WTC11 (cell line): ENCODE measurements at regions not wholly inside any gene's neighbourhood (a gene's known extent, or its start where the extent isn't known, plus 50 kb on each side); places are given as distances from the start of the nearest gene placed in this dataset.

Experiments used
- ATAC-seq: fragments of 200-7000 bp; cut with Tn5 transposase; 2 replicates; pipeline ENCODE4 v1.10.0; 2021; ENCODE audit warnings: mild to moderate bottlenecking, moderate library complexity
- CTCF ChIA-PET: fragments of 300-600 bp; sonication (Branson Sonifier 250); formaldehyde crosslinking; loops from one replicate; lab custom pipeline; 2021; ENCODE audit warnings: antibody characterized with exemption; lab: Charles Lee
- POLR2A ChIA-PET: fragments of 350-600 bp; sonication (Branson Sonifier 250); formaldehyde crosslinking; loops from one replicate; lab custom pipeline; 2021; ENCODE audit warnings: antibody characterized with exemption; lab: Charles Lee
- DNase-seq: peaks from one replicate; pipeline ENCODE4 v3.0.0; 2021; ENCODE audit warnings: low spot score
- H3K27ac Mint-ChIP-seq: 2 replicates; pipeline ENCODE4 v1.8.0; 2021; ENCODE audit warnings: mixed read lengths
- H3K27me3 Mint-ChIP-seq: 2 replicates; pipeline ENCODE4 v1.8.0; 2021; ENCODE audit warnings: low read depth, mild to moderate bottlenecking, moderate library complexity, mixed read lengths
- H3K36me3 Mint-ChIP-seq: 2 replicates; pipeline ENCODE4 v1.8.0; 2021; ENCODE audit warnings: mixed read lengths
- H3K4me1 Mint-ChIP-seq: 2 replicates; pipeline ENCODE4 v1.8.0; 2022; ENCODE audit warnings: mixed read lengths
- H3K4me3 Mint-ChIP-seq: 2 replicates; pipeline ENCODE4 v1.8.0; 2021; ENCODE audit warnings: mild to moderate bottlenecking, moderate library complexity, mixed read lengths
- H3K9me3 Mint-ChIP-seq: 2 replicates; pipeline ENCODE4 v1.8.0; 2021; ENCODE audit warnings: mixed read lengths
- AFF4 ChIP-seq: sonication (generic); formaldehyde crosslinking; IDR thresholded peaks from 2 replicates; pipeline ENCODE4 v1.8.1; 2023; ENCODE audit warnings: mild to moderate bottlenecking, missing genetic modification reagents, borderline replicate concordance
- ATF2 ChIP-seq: sonication (generic); formaldehyde crosslinking; IDR thresholded peaks from 2 replicates; pipeline ENCODE4 v1.8.1; 2022; ENCODE audit warnings: low read depth, missing genetic modification reagents, borderline replicate concordance
- CBFB ChIP-seq: sonication (generic); formaldehyde crosslinking; IDR thresholded peaks from 2 replicates; pipeline ENCODE4 v1.8.1; 2022; ENCODE audit warnings: mild to moderate bottlenecking, low read depth, missing genetic modification reagents
- FOXP1 ChIP-seq: sonication (generic); formaldehyde crosslinking; IDR thresholded peaks from 2 replicates; pipeline ENCODE4 v1.8.0; 2022; ENCODE audit warnings: missing genetic modification reagents, mild to moderate bottlenecking, moderate library complexity, borderline replicate concordance
- FOXP4 ChIP-seq: sonication (generic); formaldehyde crosslinking; IDR thresholded peaks from 2 replicates; pipeline ENCODE4 v1.8.0; 2022; ENCODE audit warnings: mild to moderate bottlenecking, missing genetic modification reagents
- IRF2 ChIP-seq: sonication (generic); formaldehyde crosslinking; IDR thresholded peaks from 2 replicates; pipeline ENCODE4 v1.8.0; 2022; ENCODE audit warnings: low read depth, missing genetic modification reagents, borderline replicate concordance
- JUN ChIP-seq: sonication (generic); formaldehyde crosslinking; IDR thresholded peaks from 2 replicates; pipeline ENCODE4 v1.8.0; 2023; ENCODE audit warnings: mild to moderate bottlenecking, missing genetic modification reagents
- MLX ChIP-seq: sonication (generic); formaldehyde crosslinking; IDR thresholded peaks from 2 replicates; pipeline ENCODE4 v1.8.1; 2023; ENCODE audit warnings: mild to moderate bottlenecking, missing genetic modification reagents, moderate library complexity
- MYBL2 ChIP-seq: sonication (generic); formaldehyde crosslinking; IDR thresholded peaks from 2 replicates; pipeline ENCODE4 v1.8.1; 2023; ENCODE audit warnings: mild to moderate bottlenecking, moderate library complexity, missing genetic modification reagents
- NFATC4 ChIP-seq: fragments of 250-450 bp; sonication (Bioruptor Pico); IDR thresholded peaks from 2 replicates; pipeline ENCODE4 v1.9.0; 2021; ENCODE audit warnings: mild to moderate bottlenecking
- OVOL2 ChIP-seq: fragments of 250-450 bp; sonication (Bioruptor Pico); IDR thresholded peaks from 2 replicates; pipeline ENCODE4 v1.9.0; 2021; ENCODE audit warnings: mild to moderate bottlenecking, borderline replicate concordance
- TEAD1 ChIP-seq: sonication (generic); formaldehyde crosslinking; IDR thresholded peaks from 2 replicates; pipeline ENCODE4 v1.8.0; 2022; ENCODE audit warnings: mild to moderate bottlenecking, missing genetic modification reagents
- USF1 ChIP-seq: sonication (generic); formaldehyde crosslinking; IDR thresholded peaks from 2 replicates; pipeline ENCODE4 v1.8.0; 2022; ENCODE audit warnings: mild to moderate bottlenecking, missing genetic modification reagents
- ZBTB21 ChIP-seq: sonication (generic); formaldehyde crosslinking; IDR thresholded peaks from 2 replicates; pipeline ENCODE4 v1.8.1; 2023; ENCODE audit warnings: mild to moderate bottlenecking, missing genetic modification reagents, borderline replicate concordance
- ZNF263 ChIP-seq: sonication (generic); formaldehyde crosslinking; IDR thresholded peaks from 2 replicates; pipeline ENCODE4 v1.8.1; 2022; ENCODE audit warnings: low read depth, mild to moderate bottlenecking, moderate library complexity, missing genetic modification reagents
- ZNF317 ChIP-seq: sonication (generic); formaldehyde crosslinking; IDR thresholded peaks from 2 replicates; pipeline ENCODE4 v1.8.1; 2023; ENCODE audit warnings: low read depth, mild to moderate bottlenecking, moderate library complexity, missing genetic modification reagents, borderline replicate concordance
- ZNF396 ChIP-seq: fragments of 250-450 bp; sonication (Bioruptor Pico); IDR thresholded peaks from 2 replicates; pipeline ENCODE4 v1.8.0; 2021; ENCODE audit warnings: mild to moderate bottlenecking, moderate library complexity, borderline replicate concordance
- ZNF416 ChIP-seq: fragments of 250-450 bp; sonication (Bioruptor Pico); IDR thresholded peaks from 2 replicates; pipeline ENCODE4 v1.9.0; 2021; ENCODE audit warnings: mild to moderate bottlenecking, inconsistent platforms
- TF ChIP-seq, protein P1 (sequence below): sonication (generic); formaldehyde crosslinking; IDR thresholded peaks from 2 replicates; pipeline ENCODE4 v1.8.0; 2023; ENCODE audit warnings: mild to moderate bottlenecking, missing genetic modification reagents
- TF ChIP-seq, protein P2 (sequence below): sonication (generic); formaldehyde crosslinking; IDR thresholded peaks from 2 replicates; pipeline ENCODE4 v1.8.1; 2023; ENCODE audit warnings: mild to moderate bottlenecking, missing genetic modification reagents
- TF ChIP-seq, protein P3 (sequence below): sonication (generic); formaldehyde crosslinking; conservative IDR thresholded peaks from 2 replicates; pipeline ENCODE4 v1.8.1; 2022; ENCODE audit warnings: mild to moderate bottlenecking, missing genetic modification reagents

DNA sequence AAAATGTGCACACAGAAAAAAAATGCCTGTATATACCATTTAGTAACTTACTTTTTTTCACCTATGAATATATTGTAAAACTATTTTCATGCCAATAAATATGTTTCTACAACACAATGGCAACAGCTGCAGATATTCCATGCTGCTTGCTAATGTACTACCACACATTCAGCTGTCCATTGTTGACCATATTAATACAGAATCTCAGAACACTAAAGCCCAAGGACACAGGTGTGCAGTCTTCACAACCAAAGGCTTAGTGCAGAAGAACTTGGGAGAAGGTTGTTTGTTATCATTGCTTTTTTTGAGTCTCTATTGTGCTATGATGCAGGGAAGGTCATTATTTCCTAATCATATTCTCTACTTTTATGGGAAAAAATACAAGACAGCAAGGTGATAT lies 79.6 kb downstream of the DIPK2A start:
- TF ChIP-seq ATF2 (CRISPR knock-in tag): no peak
- no peak for TF ChIP-seq ZNF416
- no peak for TF ChIP-seq CBFB (CRISPR knock-in tag)
- no peak for TF ChIP-seq ZBTB21 (CRISPR knock-in tag)
- no peak for TF ChIP-seq IRF2
- no peak for TF ChIP-seq TEAD1
- no peak for TF ChIP-seq MYBL2
- TF ChIP-seq FOXP1 (CRISPR knock-in tag): no peak
- TF ChIP-seq, protein P1, sequence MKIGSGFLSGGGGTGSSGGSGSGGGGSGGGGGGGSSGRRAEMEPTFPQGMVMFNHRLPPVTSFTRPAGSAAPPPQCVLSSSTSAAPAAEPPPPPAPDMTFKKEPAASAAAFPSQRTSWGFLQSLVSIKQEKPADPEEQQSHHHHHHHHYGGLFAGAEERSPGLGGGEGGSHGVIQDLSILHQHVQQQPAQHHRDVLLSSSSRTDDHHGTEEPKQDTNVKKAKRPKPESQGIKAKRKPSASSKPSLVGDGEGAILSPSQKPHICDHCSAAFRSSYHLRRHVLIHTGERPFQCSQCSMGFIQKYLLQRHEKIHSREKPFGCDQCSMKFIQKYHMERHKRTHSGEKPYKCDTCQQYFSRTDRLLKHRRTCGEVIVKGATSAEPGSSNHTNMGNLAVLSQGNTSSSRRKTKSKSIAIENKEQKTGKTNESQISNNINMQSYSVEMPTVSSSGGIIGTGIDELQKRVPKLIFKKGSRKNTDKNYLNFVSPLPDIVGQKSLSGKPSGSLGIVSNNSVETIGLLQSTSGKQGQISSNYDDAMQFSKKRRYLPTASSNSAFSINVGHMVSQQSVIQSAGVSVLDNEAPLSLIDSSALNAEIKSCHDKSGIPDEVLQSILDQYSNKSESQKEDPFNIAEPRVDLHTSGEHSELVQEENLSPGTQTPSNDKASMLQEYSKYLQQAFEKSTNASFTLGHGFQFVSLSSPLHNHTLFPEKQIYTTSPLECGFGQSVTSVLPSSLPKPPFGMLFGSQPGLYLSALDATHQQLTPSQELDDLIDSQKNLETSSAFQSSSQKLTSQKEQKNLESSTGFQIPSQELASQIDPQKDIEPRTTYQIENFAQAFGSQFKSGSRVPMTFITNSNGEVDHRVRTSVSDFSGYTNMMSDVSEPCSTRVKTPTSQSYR (CRISPR knock-in tag): no peak
- no peak for TF ChIP-seq FOXP4 (CRISPR knock-in tag)
- TF ChIP-seq JUN (CRISPR knock-in tag): no peak
- no peak for TF ChIP-seq USF1 (CRISPR knock-in tag)
- TF ChIP-seq, protein P2, sequence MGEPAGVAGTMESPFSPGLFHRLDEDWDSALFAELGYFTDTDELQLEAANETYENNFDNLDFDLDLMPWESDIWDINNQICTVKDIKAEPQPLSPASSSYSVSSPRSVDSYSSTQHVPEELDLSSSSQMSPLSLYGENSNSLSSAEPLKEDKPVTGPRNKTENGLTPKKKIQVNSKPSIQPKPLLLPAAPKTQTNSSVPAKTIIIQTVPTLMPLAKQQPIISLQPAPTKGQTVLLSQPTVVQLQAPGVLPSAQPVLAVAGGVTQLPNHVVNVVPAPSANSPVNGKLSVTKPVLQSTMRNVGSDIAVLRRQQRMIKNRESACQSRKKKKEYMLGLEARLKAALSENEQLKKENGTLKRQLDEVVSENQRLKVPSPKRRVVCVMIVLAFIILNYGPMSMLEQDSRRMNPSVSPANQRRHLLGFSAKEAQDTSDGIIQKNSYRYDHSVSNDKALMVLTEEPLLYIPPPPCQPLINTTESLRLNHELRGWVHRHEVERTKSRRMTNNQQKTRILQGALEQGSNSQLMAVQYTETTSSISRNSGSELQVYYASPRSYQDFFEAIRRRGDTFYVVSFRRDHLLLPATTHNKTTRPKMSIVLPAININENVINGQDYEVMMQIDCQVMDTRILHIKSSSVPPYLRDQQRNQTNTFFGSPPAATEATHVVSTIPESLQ (CRISPR knock-in tag): no peak
- TF ChIP-seq, all 79 proteins: peak for 0
- Mint-ChIP-seq H3K27me3 (no peaks in the 10 kb centered on the region), H3K36me3 (no peaks in the 10 kb centered on the region), H3K4me3 (no peak overlapping the region), H3K4me1 (peaks cover 9% of the 10 kb centered on the region), H3K27ac (no peak overlapping the region), H3K9me3 (no peaks in the 10 kb centered on the region)
- DNase-seq (no peak), ATAC-seq (no peak)
- ChIA-PET POLR2A (no interaction called here), CTCF (no interaction called here)

DNA sequence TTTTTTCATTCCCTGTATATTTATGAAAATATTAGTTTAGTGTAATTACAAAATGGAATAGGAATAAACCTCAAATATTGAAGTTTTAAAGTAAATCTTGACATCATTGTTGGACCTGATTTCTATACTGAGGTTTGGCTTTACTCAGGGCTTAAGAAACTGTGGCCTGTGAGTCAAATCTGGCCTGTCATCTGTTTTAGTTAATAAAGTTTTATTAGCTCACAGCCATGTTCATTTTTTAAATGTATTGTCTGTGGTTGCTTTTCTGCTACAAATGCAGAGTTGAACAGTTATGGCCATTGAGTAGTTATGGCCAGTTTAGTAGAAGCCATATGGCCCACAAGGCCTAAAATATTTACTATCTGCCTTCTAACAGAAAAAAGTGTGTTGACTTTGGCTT lies 80.7 kb downstream of the DIPK2A start:
- peaks cover 16% of the 10 kb centered on the region for H3K4me1 Mint-ChIP-seq
- H3K36me3 Mint-ChIP-seq: no peaks in the 10 kb centered on the region
- ChIA-PET CTCF (no interaction called here), POLR2A (no interaction called here)
- H3K27ac Mint-ChIP-seq: no peak overlapping the region
- no peaks in the 10 kb centered on the region for H3K27me3 Mint-ChIP-seq
- no peak for ATAC-seq
- no peak for DNase-seq
- H3K9me3 Mint-ChIP-seq: no peaks in the 10 kb centered on the region
- no peak overlapping the region for H3K4me3 Mint-ChIP-seq
- TF ChIP-seq CBFB (CRISPR knock-in tag) (no peak), TEAD1 (no peak), MLX (no peak), ZNF263 (CRISPR knock-in tag) (no peak), ZNF396 (CRISPR knock-in tag) (no peak), OVOL2 (CRISPR knock-in tag) (no peak), NFATC4 (CRISPR knock-in tag) (no peak), AFF4 (CRISPR knock-in tag) (no peak), ZNF317 (CRISPR knock-in tag) (no peak)
- TF ChIP-seq, protein P3, sequence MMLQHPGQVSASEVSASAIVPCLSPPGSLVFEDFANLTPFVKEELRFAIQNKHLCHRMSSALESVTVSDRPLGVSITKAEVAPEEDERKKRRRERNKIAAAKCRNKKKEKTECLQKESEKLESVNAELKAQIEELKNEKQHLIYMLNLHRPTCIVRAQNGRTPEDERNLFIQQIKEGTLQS (CRISPR knock-in tag): no peak
